HEK293 (cell line): ENCODE measurements at regions not wholly inside any gene's neighbourhood (a gene's known extent, or its start where the extent isn't known, plus 50 kb on each side); places are given as distances from the start of the nearest gene placed in this dataset.

Experiments used
- CTCF ChIA-PET: fragments of 350-600 bp; formaldehyde crosslinking; extraction: SDS; loops from one replicate; lab custom pipeline; 2021; ENCODE audit warnings: antibody characterized with exemption; lab: Yijun Ruan, JAX
- POLR2A ChIA-PET: fragments of 300-600 bp; formaldehyde crosslinking; extraction: SDS; loops from one replicate; lab custom pipeline; 2020; ENCODE audit warnings: antibody characterized with exemption, inconsistent platforms; lab: Yijun Ruan, JAX
- H3K27ac ChIP-seq: fragments of 200-500 bp; sonication (Bioruptor generic); 2 replicates; pipeline ENCODE4 v1.5.1; 2014; ENCODE audit warnings: low read depth, low read length, control low read depth, inconsistent platforms; ENCODE audit errors: extremely low read depth
- H3K36me3 ChIP-seq, 2 experiments: fragments of 200-500 bp in 1 of 2; sonication (Bioruptor generic) in 1 of 2; 1 replicate in 1 of 2; 2 replicates in 1 of 2; pipeline ENCODE4 v1.5.1; 2014 to 2017; ENCODE audit warnings: inconsistent platforms in 2 of 2, low read length in 2 of 2; ENCODE audit not compliant: control insufficient read depth in 2 of 2, insufficient read depth in 1 of 2
- H3K4me1 ChIP-seq: fragments of 200-500 bp; sonication (Bioruptor generic); 2 replicates; pipeline ENCODE4 v1.5.1; 2014; ENCODE audit warnings: mild to moderate bottlenecking, low read length, inconsistent platforms; ENCODE audit not compliant: control insufficient read depth, insufficient read depth
- H3K4me3 ChIP-seq: 2 replicates; pipeline ENCODE4 v1.5.1; 2011; ENCODE audit warnings: low read depth, mild to moderate bottlenecking, control low read depth, low read length, moderate library complexity
- H3K9me3 ChIP-seq: fragments of 200-500 bp; sonication (Bioruptor generic); 2 replicates; pipeline ENCODE4 v1.5.1; 2014; ENCODE audit warnings: low read depth, low read length, inconsistent platforms; ENCODE audit not compliant: control insufficient read depth, insufficient read depth
- KLF16 ChIP-seq: fragments of 450-650 bp; formaldehyde crosslinking; IDR thresholded peaks from 2 replicates; pipeline ENCODE4 v1.5.1; 2017; ENCODE audit warnings: missing biosample characterization, missing genetic modification characterization
- MZF1 ChIP-seq: fragments of 450-650 bp; formaldehyde crosslinking; IDR thresholded peaks from 2 replicates; pipeline ENCODE4 v1.5.1; 2017; ENCODE audit warnings: missing biosample characterization, missing genetic modification characterization, borderline replicate concordance
- TCF7L2 ChIP-seq: IDR thresholded peaks from 2 replicates; pipeline ENCODE4 v1.6.1; 2011; ENCODE audit warnings: low read depth, mild to moderate bottlenecking, inconsistent platforms, low read length, moderate library complexity, borderline replicate concordance
- YY1 ChIP-seq: fragments of 450-650 bp; formaldehyde crosslinking; IDR thresholded peaks from 2 replicates; pipeline ENCODE4 v1.5.1; 2018; ENCODE audit warnings: missing biosample characterization, missing genetic modification characterization
- ZBTB7A ChIP-seq: fragments of 450-650 bp; formaldehyde crosslinking; IDR thresholded peaks from 2 replicates; pipeline ENCODE4 v1.5.1; 2016; ENCODE audit warnings: low read depth, missing biosample characterization, missing genetic modification characterization
- ZNF175 ChIP-seq: fragments of 450-650 bp; formaldehyde crosslinking; IDR thresholded peaks from 2 replicates; pipeline ENCODE4 v1.5.1; 2016; ENCODE audit warnings: missing biosample characterization, missing genetic modification characterization
- ZNF18 ChIP-seq: fragments of 450-650 bp; formaldehyde crosslinking; IDR thresholded peaks from 2 replicates; pipeline ENCODE4 v1.5.1; 2016; ENCODE audit warnings: missing biosample characterization, missing genetic modification characterization
- ZNF19 ChIP-seq: fragments of 450-650 bp; formaldehyde crosslinking; IDR thresholded peaks from 2 replicates; pipeline ENCODE4; 2016; ENCODE audit warnings: missing biosample characterization, missing genetic modification characterization, low read depth
- ZNF266 ChIP-seq: fragments of 450-650 bp; formaldehyde crosslinking; IDR thresholded peaks from 2 replicates; pipeline ENCODE4 v1.5.1; 2016; ENCODE audit warnings: missing biosample characterization, missing genetic modification characterization, low read depth
- ZNF280C ChIP-seq: fragments of 450-650 bp; formaldehyde crosslinking; IDR thresholded peaks from 2 replicates; pipeline ENCODE4 v1.5.1; 2016; ENCODE audit warnings: missing biosample characterization, missing genetic modification characterization
- ZNF488 ChIP-seq: fragments of 450-650 bp; formaldehyde crosslinking; IDR thresholded peaks from 2 replicates; pipeline ENCODE4 v1.5.1; 2016; ENCODE audit warnings: missing biosample characterization, missing genetic modification characterization
- ZNF521 ChIP-seq: fragments of 450-650 bp; formaldehyde crosslinking; IDR thresholded peaks from 2 replicates; pipeline ENCODE4 v1.5.1; 2017; ENCODE audit warnings: missing biosample characterization, mild to moderate bottlenecking, missing genetic modification characterization
- ZNF654 ChIP-seq: fragments of 450-650 bp; formaldehyde crosslinking; IDR thresholded peaks from 2 replicates; pipeline ENCODE4 v1.5.1; 2016; ENCODE audit warnings: low read depth, missing biosample characterization, missing genetic modification characterization
- ZNF701 ChIP-seq: fragments of 450-650 bp; formaldehyde crosslinking; IDR thresholded peaks from 2 replicates; pipeline ENCODE4 v1.5.1; 2016; ENCODE audit warnings: missing biosample characterization, missing genetic modification characterization
- ZNF704 ChIP-seq: fragments of 450-650 bp; formaldehyde crosslinking; IDR thresholded peaks from 2 replicates; pipeline ENCODE4 v1.5.1; 2016; ENCODE audit warnings: missing biosample characterization, missing genetic modification characterization
- ZNF747 ChIP-seq: fragments of 450-650 bp; formaldehyde crosslinking; IDR thresholded peaks from 2 replicates; pipeline ENCODE4 v1.5.1; 2016; ENCODE audit warnings: missing biosample characterization, missing genetic modification characterization
- ZNF777 ChIP-seq: fragments of 450-650 bp; formaldehyde crosslinking; IDR thresholded peaks from 2 replicates; pipeline ENCODE4 v1.5.1; 2017; ENCODE audit warnings: missing biosample characterization, missing genetic modification characterization, borderline replicate concordance
- TF ChIP-seq, protein P1 (sequence below): fragments of 450-650 bp; formaldehyde crosslinking; IDR thresholded peaks from 2 replicates; pipeline ENCODE4 v1.5.1; 2017; ENCODE audit warnings: missing biosample characterization, missing genetic modification characterization
- TF ChIP-seq, protein P2 (sequence below): fragments of 450-650 bp; formaldehyde crosslinking; IDR thresholded peaks from 2 replicates; pipeline ENCODE4 v1.5.1; 2016; ENCODE audit warnings: missing biosample characterization, missing genetic modification characterization

- no peak for TF ChIP-seq TCF7L2
- no peak for TF ChIP-seq ZNF280C
Observed at GRCh38 chr1:4965346-4966075, 311.1 kb downstream of the AJAP1 start (continued).

DNA sequence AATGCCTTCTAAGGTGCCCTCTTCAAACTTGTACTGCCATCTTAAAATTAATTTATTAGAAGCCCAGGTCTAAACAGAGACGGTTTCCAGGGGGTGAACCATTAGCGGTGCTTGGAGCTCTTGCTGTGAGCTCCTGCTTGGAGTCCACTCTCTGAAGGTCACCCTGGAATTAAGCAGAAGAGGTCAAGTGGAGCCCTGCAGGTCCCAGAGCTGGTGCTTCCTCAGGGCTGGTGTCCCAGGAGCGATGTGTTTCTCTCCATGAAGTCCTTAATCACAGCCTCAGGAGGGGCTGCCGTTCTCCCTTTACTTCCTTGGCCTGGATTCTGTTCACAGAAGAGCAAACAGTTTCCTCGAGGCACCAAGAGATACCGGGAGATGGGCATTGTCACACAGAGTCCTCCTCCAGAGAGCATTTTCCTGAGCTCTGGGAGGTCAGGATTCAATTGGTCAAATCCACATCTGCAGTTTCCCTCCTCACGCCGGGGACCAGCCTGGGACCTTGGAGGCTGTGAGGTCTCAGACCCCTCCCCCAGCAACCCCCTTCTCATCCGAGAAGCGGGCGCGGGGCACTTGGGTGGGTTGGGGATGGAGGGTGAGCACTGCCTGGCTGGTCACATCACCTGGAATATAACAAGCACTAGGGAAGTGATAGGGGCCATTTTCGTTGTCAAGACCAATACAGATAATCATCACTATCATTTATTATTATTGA, 310.4 kb downstream of the AJAP1 start:
- ChIA-PET CTCF (no interaction called here), POLR2A (no interaction called here)
- H3K4me3 ChIP-seq: no peak overlapping the region
- H3K36me3 ChIP-seq: no peaks in the 10 kb centered on the region
- H3K9me3 ChIP-seq: no peaks in the 10 kb centered on the region
- no peak for TF ChIP-seq YY1
- no peak for TF ChIP-seq ZNF704 (tag by site-specific recombination)
- no peak for TF ChIP-seq ZNF175 (tag by site-specific recombination)
- TF ChIP-seq ZNF266 (tag by site-specific recombination): no peak
- TF ChIP-seq MZF1 (tag by site-specific recombination): no peak
- no peak for TF ChIP-seq KLF16 (tag by site-specific recombination)
- no peak for TF ChIP-seq ZNF18 (tag by site-specific recombination)
- no peak for TF ChIP-seq ZNF654 (tag by site-specific recombination)
- TF ChIP-seq ZNF777 (tag by site-specific recombination): no peak
- TF ChIP-seq ZBTB7A: no peak
- TF ChIP-seq, protein P1, sequence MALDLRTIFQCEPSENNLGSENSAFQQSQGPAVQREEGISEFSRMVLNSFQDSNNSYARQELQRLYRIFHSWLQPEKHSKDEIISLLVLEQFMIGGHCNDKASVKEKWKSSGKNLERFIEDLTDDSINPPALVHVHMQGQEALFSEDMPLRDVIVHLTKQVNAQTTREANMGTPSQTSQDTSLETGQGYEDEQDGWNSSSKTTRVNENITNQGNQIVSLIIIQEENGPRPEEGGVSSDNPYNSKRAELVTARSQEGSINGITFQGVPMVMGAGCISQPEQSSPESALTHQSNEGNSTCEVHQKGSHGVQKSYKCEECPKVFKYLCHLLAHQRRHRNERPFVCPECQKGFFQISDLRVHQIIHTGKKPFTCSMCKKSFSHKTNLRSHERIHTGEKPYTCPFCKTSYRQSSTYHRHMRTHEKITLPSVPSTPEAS: no peak
- no peak for TF ChIP-seq ZNF747 (tag by site-specific recombination)
- TF ChIP-seq ZNF488 (tag by site-specific recombination): no peak
- TF ChIP-seq, protein P2, sequence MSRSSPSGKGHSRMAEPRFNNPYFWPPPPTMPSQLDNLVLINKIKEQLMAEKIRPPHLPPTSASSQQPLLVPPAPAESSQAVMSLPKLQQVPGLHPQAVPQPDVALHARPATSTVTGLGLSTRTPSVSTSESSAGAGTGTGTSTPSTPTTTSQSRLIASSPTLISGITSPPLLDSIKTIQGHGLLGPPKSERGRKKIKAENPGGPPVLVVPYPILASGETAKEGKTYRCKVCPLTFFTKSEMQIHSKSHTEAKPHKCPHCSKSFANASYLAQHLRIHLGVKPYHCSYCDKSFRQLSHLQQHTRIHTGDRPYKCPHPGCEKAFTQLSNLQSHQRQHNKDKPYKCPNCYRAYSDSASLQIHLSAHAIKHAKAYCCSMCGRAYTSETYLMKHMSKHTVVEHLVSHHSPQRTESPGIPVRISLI (tag by site-specific recombination): no peak
- no peak for TF ChIP-seq ZNF701 (tag by site-specific recombination)
- no peak for TF ChIP-seq ZNF19 (tag by site-specific recombination)
- TF ChIP-seq ZNF521 (tag by site-specific recombination): no peak
- H3K4me1 ChIP-seq: no peaks in the 10 kb centered on the region
- H3K27ac ChIP-seq: no peak overlapping the region
